Lung (tissue), 11 donors: ENCODE measurements at regions not wholly inside any gene's neighbourhood (a gene's known extent, or its start where the extent isn't known, plus 50 kb on each side); places are given as distances from the start of the nearest gene placed in this dataset.

Experiments
- ATAC-seq: fragments of 200-7000 bp; cut with Tn5 transposase; one replicate; pipeline ENCODE4 v1.9.1; 2020; ENCODE audit warnings: moderate number of reproducible peaks; ENCODE audit not compliant: insufficient read depth, low FRiP score
- DNase-seq, 3 donors: peaks; one replicate each; pipeline ENCODE4 v3.0.0-alpha.2; 2013 to 2017
- H3K27ac ChIP-seq, 2 donors: one replicate each; pipeline ENCODE4 v1.5.1; 2013; ENCODE audit warnings: mild to moderate bottlenecking in 2 of 2, moderate library complexity in 2 of 2, control low read depth in 1 of 2, inconsistent platforms in 1 of 2, low read depth in 1 of 2, low read length in 1 of 2
- H3K27me3 ChIP-seq, 3 donors: one replicate each; pipeline ENCODE4 v1.5.1; 2013; ENCODE audit warnings: low read length in 2 of 3; ENCODE audit not compliant: control insufficient read depth in 3 of 3, insufficient read depth in 3 of 3
- H3K36me3 ChIP-seq, 4 donors: one replicate each; pipeline ENCODE4 v1.5.1; 2013; ENCODE audit warnings: low read length in 4 of 4, mild to moderate bottlenecking in 1 of 4, moderate library complexity in 1 of 4; ENCODE audit not compliant: control insufficient read depth in 4 of 4, insufficient read depth in 4 of 4
- H3K4me1 ChIP-seq, 5 donors: one replicate each; pipeline ENCODE4 v1.5.1; 2013; ENCODE audit warnings: low read length in 5 of 5, mild to moderate bottlenecking in 2 of 5, moderate library complexity in 1 of 5; ENCODE audit not compliant: control insufficient read depth in 5 of 5, insufficient read depth in 5 of 5
- H3K4me3 ChIP-seq: one replicate; pipeline ENCODE4 v1.5.1; 2013; ENCODE audit warnings: mild to moderate bottlenecking, control low read depth, moderate library complexity
- H3K9ac ChIP-seq, 2 donors: one replicate each; pipeline ENCODE4 v1.5.1; 2013; ENCODE audit warnings: low read length in 2 of 2, control low read depth in 1 of 2; ENCODE audit not compliant: insufficient read depth in 1 of 2
- H3K9me3 ChIP-seq, 4 donors: one replicate each; pipeline ENCODE4 v1.5.1; 2013; ENCODE audit warnings: low read length in 3 of 4, mild to moderate bottlenecking in 1 of 4, moderate library complexity in 1 of 4; ENCODE audit not compliant: control insufficient read depth in 4 of 4, insufficient read depth in 3 of 4
- WGBS, 2 donors: extraction: QIAGEN DNeasy Blood & Tissue Kit; methylation state at CpG; one replicate each; pipeline ENCODE4 v1.1.7; 2013; 5-methylcytosine and 5-hydroxymethylcytosine counted together
- TF ChIP-seq, protein P1 (sequence below): IDR thresholded peaks from 2 replicates; pipeline ENCODE4 v1.5.1; 2012; ENCODE audit warnings: mild to moderate bottlenecking; ENCODE audit errors: control extremely low read depth, extremely low read depth
- donor health status: control.
- donor health status: control.
- donor health status: Bipolar disorder and iron deficiency.
- donor health status: healthy.
- donor health status: DM: yes; HTN: yes; CAD: no.

DNA sequence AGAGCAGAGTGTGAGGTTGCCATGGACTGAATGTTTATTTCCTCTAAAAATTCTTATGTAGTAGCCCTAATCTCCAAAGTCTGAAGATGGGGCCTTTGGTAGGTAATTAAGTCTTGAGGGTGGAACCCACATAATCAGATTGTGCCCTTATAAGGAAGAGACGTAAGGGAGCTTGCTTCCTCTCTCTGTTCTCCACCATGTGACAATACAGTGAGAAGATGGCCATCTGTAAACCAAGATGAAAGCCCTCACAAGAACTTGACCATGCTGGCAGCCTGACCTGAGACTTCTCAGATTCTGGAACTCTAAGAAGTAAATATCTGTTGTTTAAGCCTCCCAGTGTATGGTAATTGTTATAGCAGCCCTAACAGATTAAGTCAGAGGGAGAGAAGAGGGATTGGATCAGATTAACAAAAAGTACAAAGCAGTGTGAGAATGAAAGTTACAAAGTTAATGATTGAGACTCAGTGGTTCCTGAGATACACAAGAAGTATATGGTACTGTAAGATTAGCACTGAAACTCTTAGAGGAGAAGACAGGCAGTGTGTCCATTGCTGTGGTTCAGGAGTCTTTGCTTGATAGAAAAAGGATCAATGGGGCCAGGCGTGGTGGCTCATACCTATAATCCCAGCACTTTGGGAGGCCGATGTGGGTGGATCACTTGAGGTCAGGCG, 82.5 kb upstream of the GC start:
- ATAC-seq, result no peak
- 89 to 91% methylated on average over 4 of the region's 4 CpGs for WGBS, 2 donors

DNA sequence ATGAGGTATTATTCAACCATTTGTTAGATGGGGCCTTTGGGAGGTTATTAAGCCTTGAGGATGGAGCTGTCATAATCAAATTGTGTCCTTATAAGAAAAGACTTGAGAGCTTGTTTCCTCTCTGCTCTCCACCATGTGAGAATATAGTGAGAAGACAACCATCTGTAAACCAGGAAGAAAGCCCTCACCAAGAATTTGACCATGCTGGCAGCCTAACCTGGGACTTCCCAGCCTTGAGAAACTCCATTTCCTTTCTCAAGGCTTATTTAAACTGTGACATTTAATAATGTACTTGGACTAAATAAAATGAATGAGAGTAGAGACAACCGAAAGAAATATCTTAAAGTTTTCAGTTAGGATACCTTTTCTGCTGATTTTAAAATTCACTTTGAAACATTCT, 83.7 kb upstream of the GC start:
- DNase-seq, result no peak
- peaks cover 0 to 3% (median under 1%) of the 10 kb centered on the region in 4 donors for H3K9me3 ChIP-seq
- H3K9ac ChIP-seq, result no peak overlapping the region
- no peaks in the 10 kb centered on the region for H3K4me1 ChIP-seq
- TF ChIP-seq, protein P1, sequence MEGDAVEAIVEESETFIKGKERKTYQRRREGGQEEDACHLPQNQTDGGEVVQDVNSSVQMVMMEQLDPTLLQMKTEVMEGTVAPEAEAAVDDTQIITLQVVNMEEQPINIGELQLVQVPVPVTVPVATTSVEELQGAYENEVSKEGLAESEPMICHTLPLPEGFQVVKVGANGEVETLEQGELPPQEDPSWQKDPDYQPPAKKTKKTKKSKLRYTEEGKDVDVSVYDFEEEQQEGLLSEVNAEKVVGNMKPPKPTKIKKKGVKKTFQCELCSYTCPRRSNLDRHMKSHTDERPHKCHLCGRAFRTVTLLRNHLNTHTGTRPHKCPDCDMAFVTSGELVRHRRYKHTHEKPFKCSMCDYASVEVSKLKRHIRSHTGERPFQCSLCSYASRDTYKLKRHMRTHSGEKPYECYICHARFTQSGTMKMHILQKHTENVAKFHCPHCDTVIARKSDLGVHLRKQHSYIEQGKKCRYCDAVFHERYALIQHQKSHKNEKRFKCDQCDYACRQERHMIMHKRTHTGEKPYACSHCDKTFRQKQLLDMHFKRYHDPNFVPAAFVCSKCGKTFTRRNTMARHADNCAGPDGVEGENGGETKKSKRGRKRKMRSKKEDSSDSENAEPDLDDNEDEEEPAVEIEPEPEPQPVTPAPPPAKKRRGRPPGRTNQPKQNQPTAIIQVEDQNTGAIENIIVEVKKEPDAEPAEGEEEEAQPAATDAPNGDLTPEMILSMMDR, result no peak
- H3K4me3 ChIP-seq, result no peak overlapping the region
- H3K27ac ChIP-seq, result no peak overlapping the region
- no peaks in the 10 kb centered on the region for H3K36me3 ChIP-seq
- no peaks in the 10 kb centered on the region for H3K27me3 ChIP-seq
- 69 to 81% methylated on average over 1 of the region's 1 CpG for WGBS, 2 donors
- no peak for ATAC-seq

More for the DNA sequence above, 82.5 kb upstream of the GC start:
- no peak overlapping the region for H3K9ac ChIP-seq
- H3K4me1 ChIP-seq, result no peaks in the 10 kb centered on the region
- no peak for DNase-seq
- H3K4me3 ChIP-seq, result no peak overlapping the region
- TF ChIP-seq, protein P1, result no peak
- no peaks in the 10 kb centered on the region for H3K27me3 ChIP-seq
- no peaks in the 10 kb centered on the region for H3K36me3 ChIP-seq
- H3K9me3 ChIP-seq, result peaks cover 0 to 3% (median under 1%) of the 10 kb centered on the region in 4 donors
- no peak overlapping the region for H3K27ac ChIP-seq

DNA sequence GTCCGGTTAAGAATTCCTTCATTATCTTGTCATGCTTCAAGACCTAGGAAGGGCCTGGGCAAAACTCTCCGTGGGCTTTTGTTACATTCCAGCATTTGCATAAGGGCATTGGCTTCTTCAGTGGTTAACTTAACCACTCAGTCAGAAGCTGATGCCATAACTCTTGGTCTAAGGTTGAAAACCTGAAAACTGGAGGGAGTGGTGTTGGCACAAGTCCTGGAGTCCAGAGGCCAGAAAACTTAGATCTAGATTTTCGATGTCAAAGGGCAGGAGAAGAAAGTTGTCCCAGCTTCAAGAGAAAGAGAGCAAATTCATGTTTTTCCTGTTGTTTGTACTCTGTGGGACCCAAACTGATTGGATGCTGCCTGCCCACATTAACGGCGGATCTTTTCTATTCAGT, 86.6 kb upstream of the GC start:
- Histone ChIP-seq H3K4me3 (no peak overlapping the region), H3K4me1 (no peaks in the 10 kb centered on the region), H3K9ac (no peak overlapping the region), H3K9me3 (no peaks in the 10 kb centered on the region), H3K27me3 (no peaks in the 10 kb centered on the region), H3K36me3 (no peaks in the 10 kb centered on the region), H3K27ac (no peak overlapping the region)
- TF ChIP-seq, protein P1, result no peak
- DNase-seq (no peak), ATAC-seq (no peak)
- WGBS, 2 donors, result 78 to 79% methylated on average over 5 of the region's 5 CpGs

DNA sequence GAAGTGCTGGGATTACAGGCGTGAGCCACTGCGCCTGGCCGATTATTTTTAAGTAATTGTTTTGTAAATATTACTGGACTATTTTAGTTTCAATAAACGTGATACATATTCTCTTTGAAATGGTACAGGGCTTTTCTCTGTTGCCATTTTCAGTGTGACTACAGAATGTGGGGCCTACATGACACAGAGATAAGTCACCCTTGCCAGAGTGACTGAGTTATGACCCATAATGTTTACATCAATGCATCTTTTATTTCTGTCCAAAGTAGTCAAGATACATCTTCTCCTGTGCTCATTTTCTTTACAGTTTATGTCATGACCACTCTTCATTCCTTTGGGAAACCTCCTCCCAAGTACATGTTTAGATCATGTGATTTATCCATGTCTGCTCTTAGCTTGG, 88.3 kb upstream of the GC start:
- ATAC-seq (no peak), DNase-seq (no peak)
- Histone ChIP-seq H3K9ac (no peak overlapping the region), H3K9me3 (no peaks in the 10 kb centered on the region), H3K4me3 (no peak overlapping the region), H3K36me3 (no peaks in the 10 kb centered on the region), H3K27ac (no peak overlapping the region), H3K4me1 (no peaks in the 10 kb centered on the region), H3K27me3 (no peaks in the 10 kb centered on the region)
- 94 to 95% methylated on average over 4 of the region's 4 CpGs for WGBS, 2 donors
- TF ChIP-seq, protein P1, result no peak
